HG02970 (cell line): ENCODE measurements at regions not wholly inside any gene's neighbourhood (a gene's known extent, or its start where the extent isn't known, plus 50 kb on each side); places are given as distances from the start of the nearest gene placed in this dataset.

Experiments
- ATAC-seq: cut with Tn5 transposase; IDR thresholded peaks from one replicate; pipeline ENCODE4 v1.9.1; 2021; ENCODE audit warnings: mild to moderate bottlenecking, moderate library complexity, moderate number of reproducible peaks; ENCODE audit not compliant: unreplicated experiment, low FRiP score

GRCh38 chr9:82922686-82923085 is 140.3 kb downstream of the RASEF start:
- no peak for ATAC-seq

GRCh38 chr9:82923092-82923911 is 139.6 kb downstream of the RASEF start:
- ATAC-seq, result no peak

GRCh38 chr9:82923912-82924605 is 138.9 kb downstream of the RASEF start:
- no peak for ATAC-seq
